ENCODE measurements at regions not wholly inside any gene's neighbourhood (a gene's known extent, or its start where the extent isn't known, plus 50 kb on each side); places are given as distances from the start of the nearest gene placed in this dataset.
"Not testable (repeated sequence)": the region's sequence is repeated elsewhere in the genome, so short reads cannot be mapped to it uniquely, and the experiment has no call there.

- no peaks in the 10 kb centered on the region for H3K79me2 ChIP-seq (ENCODE audit: low read length)
- no peak overlapping the region for H3K4me2 ChIP-seq (ENCODE audit: low read length)
- H3K9ac ChIP-seq (ENCODE audit: low read length) = no peak overlapping the region
- TF ChIP-seq EZH2phosphoT487 (IDR thresholded peaks at IDR 0.05; ENCODE audit: borderline replicate concordance, low read length) = no peak
- TF ChIP-seq CTCF (conservative IDR thresholded peaks at IDR 0.05; ENCODE audit: low read depth, low read length) = peak; percentile 42; the same call in 1 of the 2 replicates
- H3K9me3 ChIP-seq (ENCODE audit: low read length) = no peaks in the 10 kb centered on the region
- peak; percentile 13 for DNase-seq
- BruUV-seq (replicated peaks) = no TSS peak
- H3K36me3 ChIP-seq (ENCODE audit: low read depth, low read length) = no peaks in the 10 kb centered on the region
- H3K4me1 ChIP-seq (ENCODE audit: insufficient read depth, low read length) = no peaks in the 10 kb centered on the region
- H3K4me3 ChIP-seq (ENCODE audit: low read length) = no peak overlapping the region
- H4K20me1 ChIP-seq (ENCODE audit: low read length) = no peaks in the 10 kb centered on the region
- no peak for ATAC-seq
- intact Hi-C loops (cut with micrococcal nuclease) = no loop called here
- H3K27me3 ChIP-seq (ENCODE audit: low read length) = no peaks in the 10 kb centered on the region
- no peaks in the 10 kb centered on the region for H3F3A ChIP-seq (ENCODE audit: low read length, unreplicated experiment)
- ChIA-PET POLR2A (ENCODE audit: unreplicated experiment) (no interaction called here), CTCF (no interaction called here)
- no peaks in the 10 kb centered on the region for H3K9me2 ChIP-seq (replicated peaks; ENCODE audit: low read length)
- no peak overlapping the region for H3K27ac ChIP-seq (ENCODE audit: low read length)
- no peak overlapping the region for H2AFZ ChIP-seq (ENCODE audit: low read length)
Observed at GRCh38 chr4:25993395-25994185, 79.6 kb downstream of the SMIM20 start.

- H3K4me1 ChIP-seq (ENCODE audit: insufficient read depth, low read length); H3K9me2 ChIP-seq (replicated peaks; ENCODE audit: low read length); H2AFZ ChIP-seq (ENCODE audit: low read length); H3K36me3 ChIP-seq (ENCODE audit: low read depth, low read length); H3K9me3 ChIP-seq (ENCODE audit: low read length); intact Hi-C loops (cut with micrococcal nuclease); ATAC-seq; H3K79me2 ChIP-seq (ENCODE audit: low read length); H3F3A ChIP-seq (ENCODE audit: low read length, unreplicated experiment); BruUV-seq (replicated peaks); H3K4me3 ChIP-seq (ENCODE audit: low read length); H4K20me1 ChIP-seq (ENCODE audit: low read length); H3K27me3 ChIP-seq (ENCODE audit: low read length); CTCF ChIA-PET; H3K9ac ChIP-seq (ENCODE audit: low read length); POLR2A ChIA-PET (ENCODE audit: unreplicated experiment); H3K4me2 ChIP-seq (ENCODE audit: low read length); H3K27ac ChIP-seq (ENCODE audit: low read length): not testable (repeated sequence)
- DNase-seq = peak; percentile 48
Observed at GRCh38 chr4:25994577-25994976, 80.6 kb downstream of the SMIM20 start.

GRCh38 chr4:26000274-26000950, 86.4 kb downstream of the SMIM20 start:
- H4K20me1 ChIP-seq (ENCODE audit: low read length) = no peaks in the 10 kb centered on the region
- POLR2A ChIA-PET (ENCODE audit: unreplicated experiment) = no interaction called here
- TF ChIP-seq CTCF (conservative IDR thresholded peaks at IDR 0.05; ENCODE audit: low read depth, low read length) (no peak), EZH2 (IDR thresholded peaks at IDR 0.05; ENCODE audit: low read length, unreplicated experiment) (no peak), EZH2phosphoT487 (IDR thresholded peaks at IDR 0.05; ENCODE audit: borderline replicate concordance, low read length) (no peak)

More at GRCh38 chr4:26000274-26000950, 86.4 kb downstream of the SMIM20 start:
- Histone ChIP-seq H3K4me2 (ENCODE audit: low read length) (no peak overlapping the region), H2AFZ (ENCODE audit: low read length) (no peak overlapping the region), H3F3A (ENCODE audit: low read length, unreplicated experiment) (no peaks in the 10 kb centered on the region), H3K9me3 (ENCODE audit: low read length) (no peaks in the 10 kb centered on the region), H3K4me3 (ENCODE audit: low read length) (no peak overlapping the region), H3K79me2 (ENCODE audit: low read length) (no peaks in the 10 kb centered on the region), H3K9me2 (replicated peaks; ENCODE audit: low read length) (no peaks in the 10 kb centered on the region), H3K9ac (ENCODE audit: low read length) (no peak overlapping the region), H3K27me3 (ENCODE audit: low read length) (no peaks in the 10 kb centered on the region), H3K4me1 (ENCODE audit: insufficient read depth, low read length) (no peaks in the 10 kb centered on the region), H3K27ac (ENCODE audit: low read length) (no peak overlapping the region), H3K36me3 (ENCODE audit: low read depth, low read length) (no peaks in the 10 kb centered on the region)
- no peak for ATAC-seq
- no TSS peak for BruUV-seq (replicated peaks)
- intact Hi-C loops (cut with micrococcal nuclease) = no loop called here
- CTCF ChIA-PET = no interaction called here
- no peak for DNase-seq

Measured in PC-3 (cell line).